ENCODE measurements at regions not wholly inside any gene's neighbourhood (a gene's known extent, or its start where the extent isn't known, plus 50 kb on each side); places are given as distances from the start of the nearest gene placed in this dataset.

- Mint-ChIP-seq H3K4me3 (ENCODE audit: low read depth) (no peak overlapping the region), H3K27me3 (ENCODE audit: low read depth) (no peaks in the 10 kb centered on the region), H3K4me1 (ENCODE audit: low read depth) (no peaks in the 10 kb centered on the region), H3K9me3 (peaks cover 4% of the 10 kb centered on the region), H3K36me3 (ENCODE audit: low read depth) (no peaks in the 10 kb centered on the region), H3K27ac (no peak overlapping the region)
- intact Hi-C loops (cut with micrococcal nuclease): no loop called here
- DNase-seq (ENCODE audit: low spot score): no peak
Observed at GRCh38 chr4:181604546-181604945, 638.7 kb upstream of the TENM3 start.

- Mint-ChIP-seq H3K36me3 (ENCODE audit: low read depth) (no peaks in the 10 kb centered on the region), H3K27me3 (ENCODE audit: low read depth) (no peaks in the 10 kb centered on the region), H3K27ac (no peak overlapping the region), H3K9me3 (peaks cover 4% of the 10 kb centered on the region), H3K4me1 (ENCODE audit: low read depth) (no peaks in the 10 kb centered on the region), H3K4me3 (ENCODE audit: low read depth) (no peak overlapping the region)
- no peak for DNase-seq (ENCODE audit: low spot score)
- intact Hi-C loops (cut with micrococcal nuclease): no loop called here
Observed at GRCh38 chr4:181606300-181606699, 636.9 kb upstream of the TENM3 start.

- no peaks in the 10 kb centered on the region for H3K4me1 Mint-ChIP-seq (ENCODE audit: low read depth)
- no peak overlapping the region for H3K27ac Mint-ChIP-seq
- H3K27me3 Mint-ChIP-seq (ENCODE audit: low read depth): no peaks in the 10 kb centered on the region
- peaks cover 4% of the 10 kb centered on the region for H3K9me3 Mint-ChIP-seq
- intact Hi-C loops (cut with micrococcal nuclease): no loop called here
- H3K36me3 Mint-ChIP-seq (ENCODE audit: low read depth): no peaks in the 10 kb centered on the region
- no peak for DNase-seq (ENCODE audit: low spot score)
- H3K4me3 Mint-ChIP-seq (ENCODE audit: low read depth): no peak overlapping the region
Observed at GRCh38 chr4:181608181-181608580, 635.0 kb upstream of the TENM3 start.

- no peaks in the 10 kb centered on the region for H3K36me3 Mint-ChIP-seq (ENCODE audit: low read depth)
- H3K9me3 Mint-ChIP-seq: no peaks in the 10 kb centered on the region
- no peak overlapping the region for H3K4me3 Mint-ChIP-seq (ENCODE audit: low read depth)
- no peak for DNase-seq (ENCODE audit: low spot score)
- intact Hi-C loops (cut with micrococcal nuclease): no loop called here
- H3K4me1 Mint-ChIP-seq (ENCODE audit: low read depth): no peaks in the 10 kb centered on the region
- H3K27ac Mint-ChIP-seq: no peak overlapping the region
- no peaks in the 10 kb centered on the region for H3K27me3 Mint-ChIP-seq (ENCODE audit: low read depth)
Observed at GRCh38 chr4:181611033-181611711, 632.0 kb upstream of the TENM3 start.

- no peak overlapping the region for H3K4me3 Mint-ChIP-seq (ENCODE audit: low read depth)
- no peaks in the 10 kb centered on the region for H3K4me1 Mint-ChIP-seq (ENCODE audit: low read depth)
- H3K27ac Mint-ChIP-seq: no peak overlapping the region
- DNase-seq (ENCODE audit: low spot score): no peak
- no peaks in the 10 kb centered on the region for H3K9me3 Mint-ChIP-seq
- no peaks in the 10 kb centered on the region for H3K27me3 Mint-ChIP-seq (ENCODE audit: low read depth)
- intact Hi-C loops (cut with micrococcal nuclease): no loop called here
- no peaks in the 10 kb centered on the region for H3K36me3 Mint-ChIP-seq (ENCODE audit: low read depth)
Observed at GRCh38 chr4:181611946-181612600, 631.1 kb upstream of the TENM3 start.

GRCh38 chr4:181613200-181613599 lies 630.0 kb upstream of the TENM3 start:
- Mint-ChIP-seq H3K4me1 (ENCODE audit: low read depth) (no peaks in the 10 kb centered on the region), H3K27ac (no peak overlapping the region), H3K4me3 (ENCODE audit: low read depth) (no peak overlapping the region), H3K9me3 (no peaks in the 10 kb centered on the region), H3K27me3 (ENCODE audit: low read depth) (no peaks in the 10 kb centered on the region), H3K36me3 (ENCODE audit: low read depth) (no peaks in the 10 kb centered on the region)
- intact Hi-C loops (cut with micrococcal nuclease): no loop called here
- DNase-seq (ENCODE audit: low spot score): no peak

- no peaks in the 10 kb centered on the region for H3K9me3 Mint-ChIP-seq
Observed at GRCh38 chr4:181618038-181618618, 625.1 kb upstream of the TENM3 start.

GRCh38 chr4:181618896-181619295 lies 624.3 kb upstream of the TENM3 start:
- Mint-ChIP-seq H3K27me3 (ENCODE audit: low read depth) (no peaks in the 10 kb centered on the region), H3K27ac (no peak overlapping the region), H3K36me3 (ENCODE audit: low read depth) (no peaks in the 10 kb centered on the region), H3K4me3 (ENCODE audit: low read depth) (no peak overlapping the region), H3K4me1 (ENCODE audit: low read depth) (no peaks in the 10 kb centered on the region), H3K9me3 (no peaks in the 10 kb centered on the region)
- DNase-seq (ENCODE audit: low spot score): no peak
- intact Hi-C loops (cut with micrococcal nuclease): no loop called here

More at GRCh38 chr4:181618038-181618618, 625.1 kb upstream of the TENM3 start:
- intact Hi-C loops (cut with micrococcal nuclease): no loop called here
- Mint-ChIP-seq H3K27ac (no peak overlapping the region), H3K4me3 (ENCODE audit: low read depth) (no peak overlapping the region), H3K4me1 (ENCODE audit: low read depth) (no peaks in the 10 kb centered on the region), H3K36me3 (ENCODE audit: low read depth) (no peaks in the 10 kb centered on the region), H3K27me3 (ENCODE audit: low read depth) (no peaks in the 10 kb centered on the region)
- DNase-seq (ENCODE audit: low spot score): no peak

- no peaks in the 10 kb centered on the region for H3K4me1 Mint-ChIP-seq (ENCODE audit: low read depth)
- H3K4me3 Mint-ChIP-seq (ENCODE audit: low read depth): no peak overlapping the region
- H3K9me3 Mint-ChIP-seq: no peaks in the 10 kb centered on the region
- H3K27ac Mint-ChIP-seq: no peak overlapping the region
- no peak for DNase-seq (ENCODE audit: low spot score)
- H3K27me3 Mint-ChIP-seq (ENCODE audit: low read depth): no peaks in the 10 kb centered on the region
- intact Hi-C loops (cut with micrococcal nuclease): no loop called here
- H3K36me3 Mint-ChIP-seq (ENCODE audit: low read depth): no peaks in the 10 kb centered on the region
Observed at GRCh38 chr4:181619651-181620050, 623.6 kb upstream of the TENM3 start.

- Mint-ChIP-seq H3K36me3 (ENCODE audit: low read depth) (no peaks in the 10 kb centered on the region), H3K27me3 (ENCODE audit: low read depth) (no peaks in the 10 kb centered on the region), H3K4me1 (ENCODE audit: low read depth) (no peaks in the 10 kb centered on the region), H3K9me3 (peaks cover 17% of the 10 kb centered on the region), H3K4me3 (ENCODE audit: low read depth) (no peak overlapping the region), H3K27ac (no peak overlapping the region)
- DNase-seq (ENCODE audit: low spot score): no peak
- intact Hi-C loops (cut with micrococcal nuclease): no loop called here
Observed at GRCh38 chr4:181637186-181638105, 605.8 kb upstream of the TENM3 start.

GRCh38 chr4:181643466-181643865 lies 599.7 kb upstream of the TENM3 start:
- Mint-ChIP-seq H3K36me3 (ENCODE audit: low read depth) (no peaks in the 10 kb centered on the region), H3K9me3 (peaks cover 21% of the 10 kb centered on the region), H3K4me1 (ENCODE audit: low read depth) (no peaks in the 10 kb centered on the region), H3K27ac (no peak overlapping the region), H3K27me3 (ENCODE audit: low read depth) (no peaks in the 10 kb centered on the region), H3K4me3 (ENCODE audit: low read depth) (no peak overlapping the region)
- DNase-seq (ENCODE audit: low spot score): no peak
- intact Hi-C loops (cut with micrococcal nuclease): no loop called here

GRCh38 chr4:181645489-181645888 lies 597.7 kb upstream of the TENM3 start:
- Mint-ChIP-seq H3K36me3 (ENCODE audit: low read depth) (no peaks in the 10 kb centered on the region), H3K4me1 (ENCODE audit: low read depth) (no peaks in the 10 kb centered on the region), H3K9me3 (peaks cover 23% of the 10 kb centered on the region), H3K27me3 (ENCODE audit: low read depth) (no peaks in the 10 kb centered on the region), H3K4me3 (ENCODE audit: low read depth) (no peak overlapping the region), H3K27ac (no peak overlapping the region)
- DNase-seq (ENCODE audit: low spot score): no peak
- intact Hi-C loops (cut with micrococcal nuclease): no loop called here

Measured in activated T-helper 2 cell treated with anti-CD3 and anti-CD28 coated beads, Interferon-gamma antibody, Interleukin-2, Interleukin-4, amounts not matched to agents 10 μg/mL and 5 μg/mL and 100 μg/mL, durations not matched to agents 14 hours and 24 hours and 36 hours (primary cell).